CD14-positive monocyte (primary cell): ENCODE measurements at regions not wholly inside any gene's neighbourhood (a gene's known extent, or its start where the extent isn't known, plus 50 kb on each side); places are given as distances from the start of the nearest gene placed in this dataset.

Experiments
- DNase-seq, 3 donors: peaks; one replicate each; pipeline ENCODE4 v3.0.0-alpha.2; 2011 to 2022
- H2AFZ ChIP-seq: 2 replicates; pipeline ENCODE4 v1.6.0; 2012; ENCODE audit warnings: mild to moderate bottlenecking, low read depth, low read length, inconsistent platforms; ENCODE audit not compliant: insufficient read depth, poor library complexity, severe bottlenecking
- H3K27ac ChIP-seq, 2 donors: 1 replicate in 1 of 2; 2 replicates in 1 of 2; pipeline ENCODE4 v1.5.1; 2012 to 2013; ENCODE audit warnings: low read length in 2 of 2, control low read depth in 1 of 2, inconsistent platforms in 1 of 2, low read depth in 1 of 2, mild to moderate bottlenecking in 1 of 2
- H3K27me3 ChIP-seq, 2 donors: one replicate each; pipeline versions ENCODE4 v1.6.0 to v1.6.1; 2011 to 2013; ENCODE audit warnings: low read length in 2 of 2; ENCODE audit not compliant: control insufficient read depth in 2 of 2, insufficient read depth in 2 of 2
- H3K36me3 ChIP-seq, 2 donors: replicated peaks in 1 of 2; 1 replicate in 1 of 2; 2 replicates in 1 of 2; pipeline versions ENCODE4 v1.5.1 to v1.6.1; 2012 to 2013; ENCODE audit warnings: low read length in 2 of 2, control low read depth in 1 of 2, inconsistent platforms in 1 of 2, mild to moderate bottlenecking in 1 of 2; ENCODE audit not compliant: insufficient read depth in 2 of 2, control insufficient read depth in 1 of 2
- H3K4me1 ChIP-seq, 2 donors: 1 replicate in 1 of 2; 2 replicates in 1 of 2; pipeline versions ENCODE4 v1.5.1 to v1.6.1; 2012 to 2013; ENCODE audit warnings: low read length in 2 of 2, control low read depth in 1 of 2, inconsistent platforms in 1 of 2, mild to moderate bottlenecking in 1 of 2, moderate library complexity in 1 of 2; ENCODE audit not compliant: insufficient read depth in 2 of 2, control insufficient read depth in 1 of 2
- H3K4me2 ChIP-seq: replicated peaks from 2 replicates; pipeline ENCODE3; 2012; ENCODE audit warnings: low read length, moderate library complexity, mild to moderate bottlenecking; ENCODE audit not compliant: poor library complexity, severe bottlenecking; ENCODE audit errors: extremely low read depth
- H3K4me3 ChIP-seq, 3 experiments: fragments of 200-600 bp in 1 of 3; sonication (generic) in 1 of 3; replicated peaks in 1 of 3; 1 replicate in 2 of 3; 2 replicates in 1 of 3; pipeline ENCODE4 v1.5.1; 2011 to 2013; ENCODE audit warnings: low read length in 3 of 3, mild to moderate bottlenecking in 3 of 3, control low read depth in 2 of 3, low read depth in 2 of 3, inconsistent platforms in 1 of 3, moderate library complexity in 1 of 3
- H3K79me2 ChIP-seq: 2 replicates; pipeline ENCODE4 v1.6.0; 2012; ENCODE audit warnings: mild to moderate bottlenecking, control low read depth, inconsistent platforms, low read length, moderate library complexity; ENCODE audit not compliant: insufficient read depth
- H3K9ac ChIP-seq: 2 replicates; pipeline ENCODE4 v1.6.0; 2017; ENCODE audit warnings: low read length, mild to moderate bottlenecking; ENCODE audit not compliant: insufficient read depth, poor library complexity, severe bottlenecking
- H3K9me3 ChIP-seq, 2 donors: replicated peaks in 1 of 2; 1 replicate in 1 of 2; 2 replicates in 1 of 2; pipeline versions ENCODE4 v1.5.1 to v1.6.1; 2012 to 2013; ENCODE audit warnings: low read length in 2 of 2, control low read depth in 1 of 2; ENCODE audit not compliant: control insufficient read depth in 1 of 2, insufficient read depth in 1 of 2
- H4K20me1 ChIP-seq: 2 replicates; pipeline ENCODE4 v1.6.0; 2012; ENCODE audit warnings: mild to moderate bottlenecking, low read length, control low read depth, moderate library complexity; ENCODE audit not compliant: insufficient read depth
- H3K27ac Mint-ChIP-seq, 7 donors: one replicate each; pipeline ENCODE4 v1.8.0; 2020; ENCODE audit warnings: mild to moderate bottlenecking in 7 of 7, mixed read lengths in 7 of 7, moderate library complexity in 6 of 7, inconsistent platforms in 2 of 7
- H3K27me3 Mint-ChIP-seq, 3 donors: one replicate each; pipeline ENCODE4 v1.8.0; 2021 to 2022; ENCODE audit warnings: low read depth in 3 of 3, mild to moderate bottlenecking in 3 of 3, mixed read lengths in 3 of 3, moderate library complexity in 3 of 3, inconsistent platforms in 1 of 3
- H3K36me3 Mint-ChIP-seq, 2 donors: one replicate each; pipeline ENCODE4 v1.8.0; 2020; ENCODE audit warnings: mixed read lengths in 2 of 2, inconsistent platforms in 1 of 2, mild to moderate bottlenecking in 1 of 2
- H3K4me1 Mint-ChIP-seq: one replicate; pipeline ENCODE4 v1.8.0; 2020; ENCODE audit warnings: mild to moderate bottlenecking, mixed read lengths
- H3K4me3 Mint-ChIP-seq, 2 donors: one replicate each; pipeline ENCODE4 v1.8.0; 2020; ENCODE audit warnings: mild to moderate bottlenecking in 2 of 2, mixed read lengths in 2 of 2, moderate library complexity in 1 of 2
- H3K9me3 Mint-ChIP-seq, 7 donors: one replicate each; pipeline ENCODE4 v1.8.0; 2020 to 2022; ENCODE audit warnings: mixed read lengths in 7 of 7, mild to moderate bottlenecking in 6 of 7, moderate library complexity in 6 of 7, inconsistent platforms in 2 of 7
- CTCF ChIP-seq: fragments of 200-600 bp; IDR thresholded peaks from one replicate; pipeline ENCODE4 v1.8.0; 2022; ENCODE audit warnings: antibody characterized with exemption, mild to moderate bottlenecking
- WGBS: methylation state at CpG from one replicate; pipeline ENCODE4 v1.1.5; 2013; ENCODE audit warnings: missing lambda C conversion rate; ENCODE audit not compliant: insufficient coverage; 5-methylcytosine and 5-hydroxymethylcytosine counted together
- intact Hi-C, 2 donors: fragments of 100-400 bp; cut with micrococcal nuclease; formaldehyde crosslinking; loops; one replicate each; pipeline versions ENCODE4 v1.15.0 to v1.15.1; 2023

- H3K9me3 ChIP-seq = no peaks in the 10 kb centered on the region
- peaks cover 0 to 1% (median 0%) of the 10 kb centered on the region in 3 donors for H3K27me3 Mint-ChIP-seq
- no peak overlapping the region for H3K4me3 ChIP-seq
- no peaks in the 10 kb centered on the region for H3K27me3 ChIP-seq
- no peaks in the 10 kb centered on the region for H3K36me3 ChIP-seq
- H4K20me1 ChIP-seq = no peaks in the 10 kb centered on the region
- no peak overlapping the region for H3K27ac ChIP-seq
- no peaks in the 10 kb centered on the region for H3K36me3 Mint-ChIP-seq
- no peaks in the 10 kb centered on the region for H3K4me1 Mint-ChIP-seq
- H3K79me2 ChIP-seq = no peaks in the 10 kb centered on the region
- no peak overlapping the region for H3K4me2 ChIP-seq
- H3K9me3 Mint-ChIP-seq = peaks cover 0 to 2% (median 0%) of the 10 kb centered on the region in 7 donors
- WGBS = 100% methylated on average over 1 of the region's 2 CpGs
- no peak overlapping the region for H3K4me3 Mint-ChIP-seq
- intact Hi-C loops = no loop called here
- no peak overlapping the region for H3K27ac Mint-ChIP-seq
- no peak overlapping the region for H3K9ac ChIP-seq
- peaks cover 9% of the 10 kb centered on the region in 2 donors for H3K4me1 ChIP-seq
- DNase-seq = no peak
- no peak overlapping the region for H2AFZ ChIP-seq
- TF ChIP-seq CTCF = no peak
Observed at GRCh38 chr3:171541181-171541580, 81.0 kb upstream of the TNIK start.

- no peaks in the 10 kb centered on the region for H3K36me3 ChIP-seq
- H3K79me2 ChIP-seq = no peaks in the 10 kb centered on the region
- no peak overlapping the region for H2AFZ ChIP-seq
- Mint-ChIP-seq H3K36me3 (no peaks in the 10 kb centered on the region), H3K9me3 (peaks cover 0 to 5% (median 0%) of the 10 kb centered on the region in 7 donors), H3K27ac (no peak overlapping the region), H3K27me3 (peaks cover 0 to 1% (median 0%) of the 10 kb centered on the region in 3 donors), H3K4me3 (no peak overlapping the region), H3K4me1 (no peaks in the 10 kb centered on the region)
- no peak for TF ChIP-seq CTCF
- no peak overlapping the region for H3K27ac ChIP-seq
- no peaks in the 10 kb centered on the region for H3K9me3 ChIP-seq
- intact Hi-C loops = no loop called here
- no peaks in the 10 kb centered on the region for H3K4me1 ChIP-seq
- DNase-seq = no peak
- 100% methylated on average over 1 of the region's 2 CpGs for WGBS
- H3K4me3 ChIP-seq = no peak overlapping the region
- H3K9ac ChIP-seq = no peak overlapping the region
- no peaks in the 10 kb centered on the region for H3K27me3 ChIP-seq
- H4K20me1 ChIP-seq = no peaks in the 10 kb centered on the region
- no peak overlapping the region for H3K4me2 ChIP-seq
Observed at GRCh38 chr3:171535799-171536198, 75.6 kb upstream of the TNIK start.
